ENCODE measurements at regions not wholly inside any gene's neighbourhood (a gene's known extent, or its start where the extent isn't known, plus 50 kb on each side); places are given as distances from the start of the nearest gene placed in this dataset.

- Mint-ChIP-seq H3K4me3 (no peak overlapping the region), H3K27ac (no peak overlapping the region), H3K4me1 (peaks cover 5% of the 10 kb centered on the region), H3K36me3 (no peaks in the 10 kb centered on the region), H3K9me3 (no peaks in the 10 kb centered on the region), H3K27me3 (ENCODE audit: low read depth in 3 of 3) (peaks cover 0 to 2% (median 0%) of the 10 kb centered on the region in 3 donors)
- DNase-seq = no peak
- Histone ChIP-seq H4K20me1 (ENCODE audit: insufficient read depth, low read length) (no peaks in the 10 kb centered on the region), H3K4me1 (ENCODE audit: control insufficient read depth in 1 of 2, insufficient read depth in 2 of 2, low read length in 2 of 2) (no peaks in the 10 kb centered on the region), H2AFZ (ENCODE audit: insufficient read depth, low read depth, low read length, poor library complexity, severe bottlenecking) (no peak overlapping the region), H3K27me3 (ENCODE audit: control insufficient read depth in 2 of 2, insufficient read depth in 2 of 2, low read length in 2 of 2) (no peaks in the 10 kb centered on the region), H3K4me3 (replicated peaks in 1 of 3; ENCODE audit: low read depth in 2 of 3, low read length in 3 of 3) (no peak overlapping the region), H3K27ac (ENCODE audit: low read depth in 1 of 2, low read length in 2 of 2) (no peak overlapping the region), H3K36me3 (replicated peaks in 1 of 2; ENCODE audit: control insufficient read depth in 1 of 2, insufficient read depth in 2 of 2, low read length in 2 of 2) (no peaks in the 10 kb centered on the region), H3K4me2 (replicated peaks; ENCODE audit: extremely low read depth, low read length, poor library complexity, severe bottlenecking) (no peak overlapping the region), H3K79me2 (ENCODE audit: insufficient read depth, low read length) (no peaks in the 10 kb centered on the region), H3K9me3 (replicated peaks in 1 of 2; ENCODE audit: control insufficient read depth in 1 of 2, insufficient read depth in 1 of 2, low read length in 2 of 2) (no peaks in the 10 kb centered on the region), H3K9ac (ENCODE audit: insufficient read depth, low read length, poor library complexity, severe bottlenecking) (no peak overlapping the region)
- TF ChIP-seq CTCF (IDR thresholded peaks at IDR 0.05) = no peak
- 88% methylated on average over 1 of the region's 1 CpG for WGBS (ENCODE audit: insufficient coverage)
- intact Hi-C loops (cut with micrococcal nuclease) = no loop called here
Measured at GRCh38 chr14:22487401-22487800, 101.6 kb downstream of the DAD1 start.

- Histone ChIP-seq H3K9ac (ENCODE audit: insufficient read depth, low read length, poor library complexity, severe bottlenecking) (no peak overlapping the region), H3K79me2 (ENCODE audit: insufficient read depth, low read length) (no peaks in the 10 kb centered on the region), H2AFZ (ENCODE audit: insufficient read depth, low read depth, low read length, poor library complexity, severe bottlenecking) (no peak overlapping the region), H3K4me1 (ENCODE audit: control insufficient read depth in 1 of 2, insufficient read depth in 2 of 2, low read length in 2 of 2) (no peaks in the 10 kb centered on the region), H3K9me3 (replicated peaks in 1 of 2; ENCODE audit: control insufficient read depth in 1 of 2, insufficient read depth in 1 of 2, low read length in 2 of 2) (no peaks in the 10 kb centered on the region), H3K4me2 (replicated peaks; ENCODE audit: extremely low read depth, low read length, poor library complexity, severe bottlenecking) (no peak overlapping the region), H3K27ac (ENCODE audit: low read depth in 1 of 2, low read length in 2 of 2) (no peak overlapping the region), H3K27me3 (ENCODE audit: control insufficient read depth in 2 of 2, insufficient read depth in 2 of 2, low read length in 2 of 2) (no peaks in the 10 kb centered on the region), H4K20me1 (ENCODE audit: insufficient read depth, low read length) (no peaks in the 10 kb centered on the region), H3K4me3 (replicated peaks in 1 of 3; ENCODE audit: low read depth in 2 of 3, low read length in 3 of 3) (no peak overlapping the region), H3K36me3 (replicated peaks in 1 of 2; ENCODE audit: control insufficient read depth in 1 of 2, insufficient read depth in 2 of 2, low read length in 2 of 2) (no peaks in the 10 kb centered on the region)
- no peak for DNase-seq
- no peak overlapping the region for H3K27ac Mint-ChIP-seq
- H3K27me3 Mint-ChIP-seq (ENCODE audit: low read depth in 3 of 3) = peaks cover 0 to 2% (median 0%) of the 10 kb centered on the region in 3 donors
- H3K9me3 Mint-ChIP-seq = no peaks in the 10 kb centered on the region
- TF ChIP-seq CTCF (IDR thresholded peaks at IDR 0.05) = no peak
- peaks cover 9% of the 10 kb centered on the region for H3K4me1 Mint-ChIP-seq
- intact Hi-C loops (cut with micrococcal nuclease) = no loop called here
- H3K4me3 Mint-ChIP-seq = no peak overlapping the region
- WGBS (ENCODE audit: insufficient coverage) = no CpG with 5 or more reads among the region's 5 CpGs
- H3K36me3 Mint-ChIP-seq = no peaks in the 10 kb centered on the region
Measured at GRCh38 chr14:22486675-22487074, 102.3 kb downstream of the DAD1 start.

All from CD14-positive monocyte (primary cell).